H9 (cell line): ENCODE measurements at regions not wholly inside any gene's neighbourhood (a gene's known extent, or its start where the extent isn't known, plus 50 kb on each side); places are given as distances from the start of the nearest gene placed in this dataset.

Experiments used
- DNase-seq: peaks from one replicate; pipeline ENCODE4 v3.0.0-alpha.2; 2017
- H2AFZ ChIP-seq: one replicate; pipeline ENCODE4 v1.6.1; 2013; ENCODE audit warnings: mild to moderate bottlenecking, low read length, control low read depth, moderate library complexity
- H2AK5ac ChIP-seq: 2 replicates; pipeline ENCODE4 v1.6.1; 2013; ENCODE audit warnings: low read length, control low read depth, mixed read lengths; ENCODE audit not compliant: insufficient read length
- H2BK120ac ChIP-seq: one replicate; pipeline ENCODE4 v1.6.1; 2013; ENCODE audit warnings: low read depth, mild to moderate bottlenecking, low read length, control low read depth, inconsistent platforms; ENCODE audit not compliant: poor library complexity, severe bottlenecking
- H2BK12ac ChIP-seq: 2 replicates; pipeline ENCODE4 v1.6.1; 2013; ENCODE audit warnings: low read length, control low read depth, mixed read lengths, low read depth; ENCODE audit not compliant: insufficient read length
- H2BK15ac ChIP-seq: 2 replicates; pipeline ENCODE4 v1.6.1; 2013; ENCODE audit warnings: low read depth, low read length, control low read depth
- H2BK20ac ChIP-seq: one replicate; pipeline ENCODE4 v1.6.1; 2013; ENCODE audit warnings: low read depth, mild to moderate bottlenecking, low read length, control low read depth, inconsistent platforms; ENCODE audit not compliant: poor library complexity, severe bottlenecking
- H2BK5ac ChIP-seq: 2 replicates; pipeline ENCODE4 v1.6.1; 2013; ENCODE audit warnings: low read length, control low read depth, mixed read lengths; ENCODE audit not compliant: insufficient read length
- H3K14ac ChIP-seq: 2 replicates; pipeline ENCODE4 v1.6.1; 2013; ENCODE audit warnings: low read length, control low read depth; ENCODE audit not compliant: insufficient read depth
- H3K18ac ChIP-seq: 2 replicates; pipeline ENCODE4 v1.6.1; 2013; ENCODE audit warnings: low read depth, mild to moderate bottlenecking, mixed read lengths, low read length, control low read depth; ENCODE audit not compliant: insufficient read length
- H3K23ac ChIP-seq: 2 replicates; pipeline ENCODE4 v1.6.1; 2013; ENCODE audit warnings: low read length, control low read depth, mixed read lengths, low read depth; ENCODE audit not compliant: insufficient read length
- H3K23me2 ChIP-seq: 2 replicates; pipeline ENCODE4 v1.6.1; 2013; ENCODE audit warnings: low read depth, mild to moderate bottlenecking, mixed read lengths, low read length, control low read depth; ENCODE audit not compliant: insufficient read length, poor library complexity, severe bottlenecking
- H3K27ac ChIP-seq: 2 replicates; pipeline ENCODE4 v1.5.1; 2013; ENCODE audit warnings: low read length, control low read depth, mixed read lengths, low read depth; ENCODE audit not compliant: insufficient read length
- H3K27me3 ChIP-seq: 2 replicates; pipeline ENCODE4 v1.6.1; 2013; ENCODE audit warnings: low read length, control low read depth, inconsistent platforms; ENCODE audit not compliant: insufficient read depth
- H3K4ac ChIP-seq: 2 replicates; pipeline ENCODE4 v1.6.1; 2013; ENCODE audit warnings: low read depth, mild to moderate bottlenecking, control low read depth, inconsistent platforms, low read length, moderate library complexity
- H3K4me1 ChIP-seq: 2 replicates; pipeline ENCODE4 v1.6.1; 2013; ENCODE audit warnings: low read length, control low read depth, inconsistent platforms; ENCODE audit not compliant: insufficient read depth
- H3K4me2 ChIP-seq: 2 replicates; pipeline ENCODE4 v1.6.1; 2013; ENCODE audit warnings: low read length, control low read depth, mixed read lengths; ENCODE audit not compliant: insufficient read length, insufficient read depth
- H3K56ac ChIP-seq: 2 replicates; pipeline ENCODE4 v1.6.1; 2013; ENCODE audit warnings: low read depth, mild to moderate bottlenecking, mixed read lengths, low read length, control low read depth; ENCODE audit not compliant: insufficient read length
- H3K79me1 ChIP-seq: 2 replicates; pipeline ENCODE4 v1.6.1; 2013; ENCODE audit warnings: low read depth, mild to moderate bottlenecking, moderate library complexity, low read length, control low read depth, inconsistent platforms; ENCODE audit not compliant: insufficient read depth, poor library complexity, severe bottlenecking
- H3K79me2 ChIP-seq: 2 replicates; pipeline ENCODE4 v1.6.1; 2013; ENCODE audit warnings: low read length, control low read depth, inconsistent platforms; ENCODE audit not compliant: insufficient read depth
- H3K9ac ChIP-seq: 2 replicates; pipeline ENCODE4 v1.6.1; 2013; ENCODE audit warnings: low read length, control low read depth, mixed read lengths; ENCODE audit not compliant: insufficient read length; ENCODE audit errors: extremely low read depth
- H3K9me3 ChIP-seq: one replicate; pipeline ENCODE4 v1.6.1; 2013; ENCODE audit warnings: low read depth, low read length, inconsistent platforms; ENCODE audit not compliant: control insufficient read depth
- H3T11ph ChIP-seq: one replicate; pipeline ENCODE4 v1.6.1; 2013; ENCODE audit warnings: mild to moderate bottlenecking, low read length, control low read depth, inconsistent platforms
- H4K20me1 ChIP-seq: one replicate; pipeline ENCODE4 v1.6.1; 2013; ENCODE audit not compliant: control insufficient read depth, insufficient read length, insufficient read depth
- H4K5ac ChIP-seq: 2 replicates; pipeline ENCODE4 v1.6.1; 2013; ENCODE audit warnings: low read depth, mild to moderate bottlenecking, mixed read lengths, low read length, control low read depth; ENCODE audit not compliant: insufficient read length
- H4K8ac ChIP-seq: replicated peaks from 2 replicates; pipeline ENCODE4 v1.6.1; 2013; ENCODE audit warnings: low read length, control low read depth, mixed read lengths, low read depth; ENCODE audit not compliant: insufficient read length
- H4K91ac ChIP-seq: 2 replicates; pipeline ENCODE4 v1.6.1; 2013; ENCODE audit warnings: low read depth, mild to moderate bottlenecking, moderate library complexity, mixed read lengths, low read length, control low read depth; ENCODE audit not compliant: insufficient read length
- H3K27ac Mint-ChIP-seq, 3 experiments: 2 replicates in 2 of 3; 3 replicates in 1 of 3; pipeline ENCODE4 v1.8.0; 2020 to 2021; ENCODE audit warnings: mixed read lengths in 3 of 3, mild to moderate bottlenecking in 1 of 3, moderate library complexity in 1 of 3
- H3K27me3 Mint-ChIP-seq: 2 replicates; pipeline ENCODE4 v1.8.0; 2021; ENCODE audit warnings: low read depth, mild to moderate bottlenecking, moderate library complexity, mixed read lengths
- H3K36me3 Mint-ChIP-seq, 3 experiments: 2 replicates in 2 of 3; 3 replicates in 1 of 3; pipeline ENCODE4 v1.8.0; 2020 to 2021; ENCODE audit warnings: low read depth in 3 of 3, mixed read lengths in 3 of 3; ENCODE audit not compliant: insufficient read depth in 1 of 3
- H3K4me1 Mint-ChIP-seq, 2 experiments: 2 replicates each; pipeline ENCODE4 v1.8.0; 2020; ENCODE audit warnings: mixed read lengths in 2 of 2
- H3K4me3 Mint-ChIP-seq, 2 experiments: 2 replicates in 1 of 2; 3 replicates in 1 of 2; pipeline ENCODE4 v1.8.0; 2020 to 2021; ENCODE audit warnings: mild to moderate bottlenecking in 2 of 2, mixed read lengths in 2 of 2, moderate library complexity in 1 of 2
- H3K9me3 Mint-ChIP-seq, 2 experiments: 2 replicates in 1 of 2; 3 replicates in 1 of 2; pipeline ENCODE4 v1.8.0; 2020; ENCODE audit warnings: mild to moderate bottlenecking in 2 of 2, mixed read lengths in 2 of 2, moderate library complexity in 1 of 2
- WGBS: extraction: QIAGEN DNeasy Blood & Tissue Kit; methylation state at CpG from one replicate; pipeline ENCODE4 v1.1.7; 2013; ENCODE audit warnings: missing lambda C conversion rate, low lambda C conversion rate, mixed read lengths; ENCODE audit not compliant: insufficient read length; ENCODE audit errors: extremely low coverage; 5-methylcytosine and 5-hydroxymethylcytosine counted together
- TF ChIP-seq, protein P1 (sequence below): fragments of 200-600 bp; sonication (generic); conservative IDR thresholded peaks from 3 replicates; pipeline ENCODE4 v1.8.0; 2021; ENCODE audit warnings: antibody characterized with exemption, mild to moderate bottlenecking

DNA sequence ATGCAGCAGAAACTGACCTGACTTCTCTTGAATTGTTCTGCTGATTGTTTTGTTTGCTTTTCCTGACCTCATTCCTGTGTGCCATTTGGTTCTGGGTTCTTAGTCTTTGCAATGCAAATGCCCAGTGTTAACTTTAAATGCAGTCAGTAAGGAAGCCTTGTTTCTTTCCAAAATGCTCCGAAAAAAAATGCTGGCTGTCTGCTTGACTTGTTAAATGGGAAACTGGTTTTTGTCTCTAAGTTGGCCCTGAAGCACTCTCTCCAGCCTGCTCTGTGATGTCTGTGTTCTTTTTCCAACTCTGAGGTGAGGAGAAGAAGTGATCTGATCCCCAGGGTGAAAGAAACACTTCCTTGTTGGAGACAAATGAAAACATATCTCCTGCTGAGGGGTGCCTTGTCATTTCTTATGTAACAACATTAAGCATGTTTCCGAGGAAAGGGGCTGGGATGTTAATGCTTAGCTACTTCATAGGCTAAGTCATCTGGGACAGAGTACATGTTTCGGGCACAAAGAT lies 256.3 kb upstream of the ADGRL4 start:
- H3K4ac ChIP-seq, result no peak overlapping the region
- Mint-ChIP-seq H3K36me3 (no peaks in the 10 kb centered on the region; a peak in 1 of 7 replicates), H3K4me1 (peaks cover 49 to 58% of the 10 kb centered on the region in 2 experiments), H3K4me3 (peak overlapping the region; percentile 6 to 59), H3K27me3 (no peaks in the 10 kb centered on the region), H3K27ac (peak overlapping the region; percentile 95 to 98 (median 97)), H3K9me3 (no peaks in the 10 kb centered on the region)
- H3K56ac ChIP-seq, result peak overlapping the region; percentile 74
- no peak overlapping the region for H2BK120ac ChIP-seq
- no peak overlapping the region for H3K23ac ChIP-seq
- H4K91ac ChIP-seq, result no peak overlapping the region
- peak overlapping the region; percentile 83 for H2BK20ac ChIP-seq
- no peaks in the 10 kb centered on the region for H3K79me1 ChIP-seq
- H3K4me2 ChIP-seq, result peak overlapping the region; percentile 56
- H2AFZ ChIP-seq, result peak overlapping the region; percentile 45
- TF ChIP-seq, protein P1, sequence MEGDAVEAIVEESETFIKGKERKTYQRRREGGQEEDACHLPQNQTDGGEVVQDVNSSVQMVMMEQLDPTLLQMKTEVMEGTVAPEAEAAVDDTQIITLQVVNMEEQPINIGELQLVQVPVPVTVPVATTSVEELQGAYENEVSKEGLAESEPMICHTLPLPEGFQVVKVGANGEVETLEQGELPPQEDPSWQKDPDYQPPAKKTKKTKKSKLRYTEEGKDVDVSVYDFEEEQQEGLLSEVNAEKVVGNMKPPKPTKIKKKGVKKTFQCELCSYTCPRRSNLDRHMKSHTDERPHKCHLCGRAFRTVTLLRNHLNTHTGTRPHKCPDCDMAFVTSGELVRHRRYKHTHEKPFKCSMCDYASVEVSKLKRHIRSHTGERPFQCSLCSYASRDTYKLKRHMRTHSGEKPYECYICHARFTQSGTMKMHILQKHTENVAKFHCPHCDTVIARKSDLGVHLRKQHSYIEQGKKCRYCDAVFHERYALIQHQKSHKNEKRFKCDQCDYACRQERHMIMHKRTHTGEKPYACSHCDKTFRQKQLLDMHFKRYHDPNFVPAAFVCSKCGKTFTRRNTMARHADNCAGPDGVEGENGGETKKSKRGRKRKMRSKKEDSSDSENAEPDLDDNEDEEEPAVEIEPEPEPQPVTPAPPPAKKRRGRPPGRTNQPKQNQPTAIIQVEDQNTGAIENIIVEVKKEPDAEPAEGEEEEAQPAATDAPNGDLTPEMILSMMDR, result no peak
- H3K27me3 ChIP-seq, result no peaks in the 10 kb centered on the region
- H4K20me1 ChIP-seq, result no peaks in the 10 kb centered on the region
- H2BK15ac ChIP-seq, result no peak overlapping the region
- no peak overlapping the region for H2AK5ac ChIP-seq
- H2BK5ac ChIP-seq, result peak overlapping the region; percentile 75
- H3K18ac ChIP-seq, result no peak overlapping the region
- H3T11ph ChIP-seq, result no peak overlapping the region
- WGBS, result no CpG with 5 or more reads among the region's 3 CpGs
- H3K4me1 ChIP-seq, result peaks cover 11% of the 10 kb centered on the region
- H3K9me3 ChIP-seq, result no peaks in the 10 kb centered on the region
- H2BK12ac ChIP-seq, result no peak overlapping the region
- peak overlapping the region; percentile 96 for H4K5ac ChIP-seq
- no peaks in the 10 kb centered on the region for H3K23me2 ChIP-seq
- H4K8ac ChIP-seq, result peak overlapping the region; percentile 48
- peak overlapping the region; percentile 100 for H3K27ac ChIP-seq
- peak; percentile 45 for DNase-seq
- no peaks in the 10 kb centered on the region for H3K79me2 ChIP-seq
- H3K14ac ChIP-seq, result no peak overlapping the region
- H3K9ac ChIP-seq, result no peak overlapping the region
